C4-2B (cell line): ENCODE measurements at regions not wholly inside any gene's neighbourhood (a gene's known extent, or its start where the extent isn't known, plus 50 kb on each side); places are given as distances from the start of the nearest gene placed in this dataset.

Source experiments
- ZFX ChIP-seq: fragments of 450-650 bp; IDR thresholded peaks from 2 replicates; pipeline ENCODE4 v1.6.1; 2017
- TF ChIP-seq, protein P1 (sequence below): fragments of 450-650 bp; conservative IDR thresholded peaks from 2 replicates; pipeline ENCODE4 v1.5.1; 2017; ENCODE audit warnings: mild to moderate bottlenecking

- TF ChIP-seq, protein P1, sequence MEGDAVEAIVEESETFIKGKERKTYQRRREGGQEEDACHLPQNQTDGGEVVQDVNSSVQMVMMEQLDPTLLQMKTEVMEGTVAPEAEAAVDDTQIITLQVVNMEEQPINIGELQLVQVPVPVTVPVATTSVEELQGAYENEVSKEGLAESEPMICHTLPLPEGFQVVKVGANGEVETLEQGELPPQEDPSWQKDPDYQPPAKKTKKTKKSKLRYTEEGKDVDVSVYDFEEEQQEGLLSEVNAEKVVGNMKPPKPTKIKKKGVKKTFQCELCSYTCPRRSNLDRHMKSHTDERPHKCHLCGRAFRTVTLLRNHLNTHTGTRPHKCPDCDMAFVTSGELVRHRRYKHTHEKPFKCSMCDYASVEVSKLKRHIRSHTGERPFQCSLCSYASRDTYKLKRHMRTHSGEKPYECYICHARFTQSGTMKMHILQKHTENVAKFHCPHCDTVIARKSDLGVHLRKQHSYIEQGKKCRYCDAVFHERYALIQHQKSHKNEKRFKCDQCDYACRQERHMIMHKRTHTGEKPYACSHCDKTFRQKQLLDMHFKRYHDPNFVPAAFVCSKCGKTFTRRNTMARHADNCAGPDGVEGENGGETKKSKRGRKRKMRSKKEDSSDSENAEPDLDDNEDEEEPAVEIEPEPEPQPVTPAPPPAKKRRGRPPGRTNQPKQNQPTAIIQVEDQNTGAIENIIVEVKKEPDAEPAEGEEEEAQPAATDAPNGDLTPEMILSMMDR = no peak
- no peak for TF ChIP-seq ZFX
Measured at GRCh38 chr6:21922086-21922485, 328.5 kb downstream of the SOX4 start.
